ENCODE measurements at regions not wholly inside any gene's neighbourhood (a gene's known extent, or its start where the extent isn't known, plus 50 kb on each side); places are given as distances from the start of the nearest gene placed in this dataset.

DNA sequence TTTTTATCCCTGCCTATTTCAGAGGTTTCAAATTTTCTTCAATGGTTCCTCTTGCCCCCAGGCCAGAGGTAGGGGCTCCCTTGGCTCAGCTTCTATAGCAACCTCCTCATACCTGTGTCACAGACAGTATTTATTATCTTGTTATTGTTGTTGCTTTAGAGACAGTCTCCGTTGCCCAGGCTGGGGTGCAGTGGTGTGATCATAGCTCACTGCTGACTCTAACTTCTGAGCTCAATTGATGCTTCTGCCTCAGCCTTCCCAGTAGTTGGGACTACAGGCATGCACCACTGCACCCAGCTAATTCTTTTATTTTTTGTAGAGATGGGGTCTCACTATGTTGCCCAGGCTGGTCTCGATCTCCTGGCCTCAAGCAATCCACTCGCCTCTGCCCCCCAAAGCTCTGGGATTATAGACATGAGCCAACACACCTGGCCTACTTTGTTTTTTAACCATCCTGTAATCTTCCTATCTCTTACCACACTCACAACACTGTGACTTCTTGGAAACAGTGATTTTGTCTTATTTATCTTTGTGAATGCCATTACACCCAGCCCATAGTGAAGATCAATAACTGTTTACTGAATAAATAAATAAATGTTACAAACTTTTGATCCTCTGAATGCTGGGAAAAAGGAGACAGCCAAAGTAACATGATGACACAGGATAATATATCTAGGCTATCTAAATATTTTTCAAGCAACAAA lies 95.9 kb downstream of the PHLDA1 start (continued):
- TF ChIP-seq, protein P1, sequence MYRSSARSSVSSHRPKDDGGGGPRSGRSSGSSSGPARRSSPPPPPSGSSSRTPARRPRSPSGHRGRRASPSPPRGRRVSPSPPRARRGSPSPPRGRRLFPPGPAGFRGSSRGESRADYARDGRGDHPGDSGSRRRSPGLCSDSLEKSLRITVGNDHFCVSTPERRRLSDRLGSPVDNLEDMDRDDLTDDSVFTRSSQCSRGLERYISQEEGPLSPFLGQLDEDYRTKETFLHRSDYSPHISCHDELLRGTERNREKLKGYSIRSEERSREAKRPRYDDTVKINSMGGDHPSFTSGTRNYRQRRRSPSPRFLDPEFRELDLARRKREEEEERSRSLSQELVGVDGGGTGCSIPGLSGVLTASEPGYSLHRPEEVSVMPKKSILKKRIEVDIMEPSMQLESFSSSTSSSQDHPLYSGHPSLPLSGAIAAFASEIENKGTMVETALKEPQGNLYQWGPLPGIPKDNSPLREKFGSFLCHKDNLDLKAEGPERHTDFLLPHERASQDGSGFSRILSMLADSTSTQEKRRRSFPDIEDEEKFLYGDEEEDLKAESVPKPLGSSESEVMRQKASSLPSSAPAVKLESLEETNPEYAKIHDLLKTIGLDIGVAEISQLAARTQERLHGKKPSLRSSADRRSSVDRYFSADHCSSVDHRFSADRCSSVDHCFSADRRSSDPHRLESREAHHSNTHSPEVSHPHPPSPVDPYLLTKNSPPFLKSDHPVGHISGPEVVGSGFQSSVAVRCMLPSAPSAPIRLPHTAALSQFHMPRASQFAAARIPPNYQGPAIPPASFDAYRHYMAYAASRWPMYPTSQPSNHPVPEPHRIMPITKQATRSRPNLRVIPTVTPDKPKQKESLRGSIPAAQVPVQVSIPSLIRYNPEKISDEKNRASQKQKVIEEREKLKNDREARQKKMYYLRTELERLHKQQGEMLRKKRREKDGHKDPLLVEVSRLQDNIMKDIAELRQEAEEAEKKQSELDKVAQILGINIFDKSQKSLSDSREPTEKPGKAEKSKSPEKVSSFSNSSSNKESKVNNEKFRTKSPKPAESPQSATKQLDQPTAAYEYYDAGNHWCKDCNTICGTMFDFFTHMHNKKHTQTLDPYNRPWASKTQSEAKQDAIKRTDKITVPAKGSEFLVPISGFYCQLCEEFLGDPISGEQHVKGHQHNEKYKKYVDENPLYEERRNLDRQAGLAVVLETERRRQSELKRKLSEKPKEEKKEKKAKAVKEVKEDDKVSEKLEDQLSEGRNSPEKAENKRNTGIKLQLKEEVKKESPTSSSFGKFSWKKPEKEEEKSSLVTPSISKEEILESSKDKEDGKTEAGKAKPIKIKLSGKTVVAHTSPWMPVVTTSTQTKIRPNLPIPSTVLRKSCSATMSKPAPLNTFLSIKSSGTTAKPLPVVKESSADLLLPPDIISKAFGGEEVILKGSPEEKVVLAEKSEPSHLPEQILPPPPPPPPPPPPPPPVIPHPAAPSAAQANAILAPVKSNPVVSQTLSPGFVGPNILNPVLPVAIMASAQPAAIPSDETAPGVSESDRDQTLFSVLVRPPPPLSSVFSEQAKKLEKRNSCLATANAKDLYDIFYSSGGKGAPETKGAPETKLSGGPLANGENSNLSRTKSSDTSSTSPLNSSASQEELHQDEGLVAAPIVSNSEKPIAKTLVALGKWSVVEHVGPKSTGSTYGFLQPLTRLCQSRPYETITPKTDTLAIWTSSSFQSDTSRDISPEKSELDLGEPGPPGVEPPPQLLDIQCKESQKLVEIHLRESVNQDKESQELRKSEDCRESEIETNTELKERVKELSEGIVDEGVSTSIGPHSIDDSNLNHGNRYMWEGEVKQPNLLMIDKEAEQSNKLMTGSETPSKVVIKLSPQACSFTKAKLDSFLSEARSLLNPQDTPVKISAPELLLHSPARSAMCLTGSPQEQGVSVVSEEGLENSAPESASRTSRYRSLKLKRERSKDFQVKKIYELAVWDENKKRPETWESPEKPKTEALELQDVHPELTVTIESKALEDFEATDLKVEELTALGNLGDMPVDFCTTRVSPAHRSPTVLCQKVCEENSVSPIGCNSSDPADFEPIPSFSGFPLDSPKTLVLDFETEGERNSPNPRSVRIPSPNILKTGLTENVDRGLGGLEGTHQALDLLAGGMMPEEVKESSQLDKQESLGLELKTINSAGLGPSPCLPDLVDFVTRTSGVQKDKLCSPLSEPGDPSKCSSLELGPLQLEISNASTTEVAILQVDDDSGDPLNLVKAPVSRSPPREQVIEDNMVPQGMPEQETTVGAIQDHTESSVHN (CRISPR knock-in tag; IDR thresholded peaks at IDR 0.05) = no peak
- TF ChIP-seq, protein P2, sequence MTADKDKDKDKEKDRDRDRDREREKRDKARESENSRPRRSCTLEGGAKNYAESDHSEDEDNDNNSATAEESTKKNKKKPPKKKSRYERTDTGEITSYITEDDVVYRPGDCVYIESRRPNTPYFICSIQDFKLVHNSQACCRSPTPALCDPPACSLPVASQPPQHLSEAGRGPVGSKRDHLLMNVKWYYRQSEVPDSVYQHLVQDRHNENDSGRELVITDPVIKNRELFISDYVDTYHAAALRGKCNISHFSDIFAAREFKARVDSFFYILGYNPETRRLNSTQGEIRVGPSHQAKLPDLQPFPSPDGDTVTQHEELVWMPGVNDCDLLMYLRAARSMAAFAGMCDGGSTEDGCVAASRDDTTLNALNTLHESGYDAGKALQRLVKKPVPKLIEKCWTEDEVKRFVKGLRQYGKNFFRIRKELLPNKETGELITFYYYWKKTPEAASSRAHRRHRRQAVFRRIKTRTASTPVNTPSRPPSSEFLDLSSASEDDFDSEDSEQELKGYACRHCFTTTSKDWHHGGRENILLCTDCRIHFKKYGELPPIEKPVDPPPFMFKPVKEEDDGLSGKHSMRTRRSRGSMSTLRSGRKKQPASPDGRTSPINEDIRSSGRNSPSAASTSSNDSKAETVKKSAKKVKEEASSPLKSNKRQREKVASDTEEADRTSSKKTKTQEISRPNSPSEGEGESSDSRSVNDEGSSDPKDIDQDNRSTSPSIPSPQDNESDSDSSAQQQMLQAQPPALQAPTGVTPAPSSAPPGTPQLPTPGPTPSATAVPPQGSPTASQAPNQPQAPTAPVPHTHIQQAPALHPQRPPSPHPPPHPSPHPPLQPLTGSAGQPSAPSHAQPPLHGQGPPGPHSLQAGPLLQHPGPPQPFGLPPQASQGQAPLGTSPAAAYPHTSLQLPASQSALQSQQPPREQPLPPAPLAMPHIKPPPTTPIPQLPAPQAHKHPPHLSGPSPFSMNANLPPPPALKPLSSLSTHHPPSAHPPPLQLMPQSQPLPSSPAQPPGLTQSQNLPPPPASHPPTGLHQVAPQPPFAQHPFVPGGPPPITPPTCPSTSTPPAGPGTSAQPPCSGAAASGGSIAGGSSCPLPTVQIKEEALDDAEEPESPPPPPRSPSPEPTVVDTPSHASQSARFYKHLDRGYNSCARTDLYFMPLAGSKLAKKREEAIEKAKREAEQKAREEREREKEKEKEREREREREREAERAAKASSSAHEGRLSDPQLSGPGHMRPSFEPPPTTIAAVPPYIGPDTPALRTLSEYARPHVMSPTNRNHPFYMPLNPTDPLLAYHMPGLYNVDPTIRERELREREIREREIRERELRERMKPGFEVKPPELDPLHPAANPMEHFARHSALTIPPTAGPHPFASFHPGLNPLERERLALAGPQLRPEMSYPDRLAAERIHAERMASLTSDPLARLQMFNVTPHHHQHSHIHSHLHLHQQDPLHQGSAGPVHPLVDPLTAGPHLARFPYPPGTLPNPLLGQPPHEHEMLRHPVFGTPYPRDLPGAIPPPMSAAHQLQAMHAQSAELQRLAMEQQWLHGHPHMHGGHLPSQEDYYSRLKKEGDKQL (CRISPR knock-in tag; IDR thresholded peaks at IDR 0.05; ENCODE audit: low read depth) = peak; percentile 30; the same call in 1 of the 2 replicates
- TF ChIP-seq, protein P3, sequence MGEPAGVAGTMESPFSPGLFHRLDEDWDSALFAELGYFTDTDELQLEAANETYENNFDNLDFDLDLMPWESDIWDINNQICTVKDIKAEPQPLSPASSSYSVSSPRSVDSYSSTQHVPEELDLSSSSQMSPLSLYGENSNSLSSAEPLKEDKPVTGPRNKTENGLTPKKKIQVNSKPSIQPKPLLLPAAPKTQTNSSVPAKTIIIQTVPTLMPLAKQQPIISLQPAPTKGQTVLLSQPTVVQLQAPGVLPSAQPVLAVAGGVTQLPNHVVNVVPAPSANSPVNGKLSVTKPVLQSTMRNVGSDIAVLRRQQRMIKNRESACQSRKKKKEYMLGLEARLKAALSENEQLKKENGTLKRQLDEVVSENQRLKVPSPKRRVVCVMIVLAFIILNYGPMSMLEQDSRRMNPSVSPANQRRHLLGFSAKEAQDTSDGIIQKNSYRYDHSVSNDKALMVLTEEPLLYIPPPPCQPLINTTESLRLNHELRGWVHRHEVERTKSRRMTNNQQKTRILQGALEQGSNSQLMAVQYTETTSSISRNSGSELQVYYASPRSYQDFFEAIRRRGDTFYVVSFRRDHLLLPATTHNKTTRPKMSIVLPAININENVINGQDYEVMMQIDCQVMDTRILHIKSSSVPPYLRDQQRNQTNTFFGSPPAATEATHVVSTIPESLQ (CRISPR knock-in tag; conservative IDR thresholded peaks at IDR 0.05) = no peak
- TF ChIP-seq, protein P4, sequence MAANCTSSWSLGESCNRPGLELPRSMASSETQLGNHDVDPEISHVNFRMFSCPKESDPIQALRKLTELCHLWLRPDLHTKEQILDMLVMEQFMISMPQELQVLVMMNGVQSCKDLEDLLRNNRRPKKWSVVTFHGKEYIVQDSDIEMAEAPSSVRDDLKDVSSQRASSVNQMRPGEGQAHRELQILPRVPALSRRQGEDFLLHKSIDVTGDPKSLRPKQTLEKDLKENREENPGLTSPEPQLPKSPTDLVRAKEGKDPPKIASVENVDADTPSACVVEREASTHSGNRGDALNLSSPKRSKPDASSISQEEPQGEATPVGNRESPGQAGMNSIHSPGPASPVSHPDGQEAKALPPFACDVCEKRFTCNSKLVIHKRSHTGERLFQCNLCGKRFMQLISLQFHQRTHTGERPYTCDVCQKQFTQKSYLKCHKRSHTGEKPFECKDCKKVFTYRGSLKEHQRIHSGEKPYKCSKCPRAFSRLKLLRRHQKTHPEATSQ (CRISPR knock-in tag; IDR thresholded peaks at IDR 0.05; ENCODE audit: borderline replicate concordance) = no peak
- peak; percentile 56 for TF ChIP-seq FOSL2 (CRISPR knock-in tag; IDR thresholded peaks at IDR 0.05)
- no peak for TF ChIP-seq FOXM1 (CRISPR knock-in tag; IDR thresholded peaks at IDR 0.05)
- TF ChIP-seq ZNF557 (CRISPR knock-in tag; IDR thresholded peaks at IDR 0.05) = no peak
- TF ChIP-seq NCOA2 (CRISPR knock-in tag; IDR thresholded peaks at IDR 0.05) = peak; percentile 94
- TF ChIP-seq TBX3 (IDR thresholded peaks at IDR 0.05; ENCODE audit: borderline replicate concordance) = peak; percentile 12; the same call in 1 of the 2 replicates
- TF ChIP-seq, protein P5, sequence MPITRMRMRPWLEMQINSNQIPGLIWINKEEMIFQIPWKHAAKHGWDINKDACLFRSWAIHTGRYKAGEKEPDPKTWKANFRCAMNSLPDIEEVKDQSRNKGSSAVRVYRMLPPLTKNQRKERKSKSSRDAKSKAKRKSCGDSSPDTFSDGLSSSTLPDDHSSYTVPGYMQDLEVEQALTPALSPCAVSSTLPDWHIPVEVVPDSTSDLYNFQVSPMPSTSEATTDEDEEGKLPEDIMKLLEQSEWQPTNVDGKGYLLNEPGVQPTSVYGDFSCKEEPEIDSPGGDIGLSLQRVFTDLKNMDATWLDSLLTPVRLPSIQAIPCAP (CRISPR knock-in tag; IDR thresholded peaks at IDR 0.05; ENCODE audit: low read depth) = no peak
